SK-N-SH (cell line): ENCODE measurements at regions not wholly inside any gene's neighbourhood (a gene's known extent, or its start where the extent isn't known, plus 50 kb on each side); places are given as distances from the start of the nearest gene placed in this dataset.

Experiments
- ELF1 ChIP-seq: IDR thresholded peaks from 2 replicates; pipeline ENCODE4 v1.4.0; 2012
- EP300 ChIP-seq, 2 experiments: IDR thresholded peaks; 2 replicates each; pipeline versions ENCODE4 v1.4.0 to v1.6.1; 2012; ENCODE audit warnings: borderline replicate concordance in 1 of 2, low read depth in 1 of 2, low read length in 1 of 2
- EZH2phosphoT487 ChIP-seq: fragments of 200-600 bp; sonication (generic); IDR thresholded peaks from 2 replicates; pipeline ENCODE4 v1.6.1; 2017; ENCODE audit warnings: low read depth, mixed run types, mild to moderate bottlenecking, antibody characterized with exemption, moderate library complexity, borderline replicate concordance
- FOXJ3 ChIP-seq: sonication (generic); formaldehyde crosslinking; IDR thresholded peaks from 2 replicates; pipeline ENCODE4 v1.5.1; 2020; ENCODE audit warnings: mild to moderate bottlenecking, missing genetic modification reagents
- FOXM1 ChIP-seq: IDR thresholded peaks from 2 replicates; pipeline ENCODE4 v1.4.0; 2012; ENCODE audit warnings: low read depth, mild to moderate bottlenecking
- GATA2 ChIP-seq: sonication (generic); formaldehyde crosslinking; IDR thresholded peaks from 2 replicates; pipeline ENCODE4 v1.5.0; 2020; ENCODE audit warnings: mild to moderate bottlenecking, missing genetic modification reagents
- JUND ChIP-seq: IDR thresholded peaks from 2 replicates; pipeline ENCODE4 v1.4.0; 2012
- MAX ChIP-seq: IDR thresholded peaks from 2 replicates; pipeline ENCODE4 v1.4.0; 2012; ENCODE audit warnings: low read depth
- NFIC ChIP-seq: IDR thresholded peaks from 2 replicates; pipeline ENCODE4 v1.4.0; 2012; ENCODE audit warnings: borderline replicate concordance
- RCOR1 ChIP-seq: fragments of 150-350 bp; IDR thresholded peaks from 2 replicates; pipeline ENCODE4 v1.6.1; 2017; ENCODE audit warnings: antibody characterized with exemption, low read length
- REST ChIP-seq: IDR thresholded peaks from 2 replicates; pipeline ENCODE4 v1.6.1; 2012; ENCODE audit warnings: mild to moderate bottlenecking, low read depth, low read length, moderate library complexity
- RFX5 ChIP-seq: IDR thresholded peaks from 2 replicates; pipeline ENCODE4 v1.6.1; 2012; ENCODE audit warnings: mild to moderate bottlenecking, improper control_type of control experiment, low read length
- SIN3A ChIP-seq: IDR thresholded peaks from 2 replicates; pipeline ENCODE4 v1.6.1; 2012; ENCODE audit warnings: low read depth, mild to moderate bottlenecking, low read length, moderate library complexity, borderline replicate concordance
- TAF1 ChIP-seq: IDR thresholded peaks from 2 replicates; pipeline ENCODE4 v1.6.1; 2012; ENCODE audit warnings: low read depth, mild to moderate bottlenecking, low read length, moderate library complexity, borderline replicate concordance
- TCF12 ChIP-seq: IDR thresholded peaks from 2 replicates; pipeline ENCODE4 v1.4.0; 2012
- TEAD4 ChIP-seq: IDR thresholded peaks from 2 replicates; pipeline ENCODE4 v1.4.0; 2012; ENCODE audit warnings: mild to moderate bottlenecking, borderline replicate concordance; ENCODE audit not compliant: insufficient read depth
- USF2 ChIP-seq: fragments of 150-350 bp; IDR thresholded peaks from 2 replicates; pipeline ENCODE4 v1.6.1; 2017; ENCODE audit warnings: antibody characterized with exemption, low read length, low read depth, borderline replicate concordance
- TF ChIP-seq, protein P1 (sequence below): IDR thresholded peaks from 2 replicates; pipeline ENCODE4 v1.4.0; 2012; ENCODE audit warnings: low read depth, borderline replicate concordance

GRCh38 chr3:30286007-30286669 is 320.3 kb upstream of the TGFBR2 start (continued):
- TF ChIP-seq, protein P1, sequence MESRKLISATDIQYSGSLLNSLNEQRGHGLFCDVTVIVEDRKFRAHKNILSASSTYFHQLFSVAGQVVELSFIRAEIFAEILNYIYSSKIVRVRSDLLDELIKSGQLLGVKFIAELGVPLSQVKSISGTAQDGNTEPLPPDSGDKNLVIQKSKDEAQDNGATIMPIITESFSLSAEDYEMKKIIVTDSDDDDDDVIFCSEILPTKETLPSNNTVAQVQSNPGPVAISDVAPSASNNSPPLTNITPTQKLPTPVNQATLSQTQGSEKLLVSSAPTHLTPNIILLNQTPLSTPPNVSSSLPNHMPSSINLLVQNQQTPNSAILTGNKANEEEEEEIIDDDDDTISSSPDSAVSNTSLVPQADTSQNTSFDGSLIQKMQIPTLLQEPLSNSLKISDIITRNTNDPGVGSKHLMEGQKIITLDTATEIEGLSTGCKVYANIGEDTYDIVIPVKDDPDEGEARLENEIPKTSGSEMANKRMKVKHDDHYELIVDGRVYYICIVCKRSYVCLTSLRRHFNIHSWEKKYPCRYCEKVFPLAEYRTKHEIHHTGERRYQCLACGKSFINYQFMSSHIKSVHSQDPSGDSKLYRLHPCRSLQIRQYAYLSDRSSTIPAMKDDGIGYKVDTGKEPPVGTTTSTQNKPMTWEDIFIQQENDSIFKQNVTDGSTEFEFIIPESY: no peak
- TF ChIP-seq GATA2 (CRISPR knock-in tag): no peak
- no peak for TF ChIP-seq SIN3A
- TF ChIP-seq JUND: peak; percentile 89
- peak; percentile 79 to 92 for TF ChIP-seq EP300 (IDR thresholded peaks at IDR 0.05; ENCODE audit: borderline replicate concordance in 1 of 2, low read depth in 1 of 2, low read length in 1 of 2)
- TF ChIP-seq TEAD4: peak; percentile 60; the same call in 1 of the 2 replicates
- no peak for TF ChIP-seq USF2
- TF ChIP-seq ELF1: no peak
- TF ChIP-seq RFX5: no peak
- peak; percentile 45; the same call in 1 of the 2 replicates for TF ChIP-seq REST
- TF ChIP-seq FOXJ3 (CRISPR knock-in tag): no peak
- TF ChIP-seq NFIC: peak; percentile 97
- no peak for TF ChIP-seq RCOR1
- TF ChIP-seq TCF12: peak; percentile 98
- no peak for TF ChIP-seq EZH2phosphoT487
- TF ChIP-seq TAF1: no peak
- TF ChIP-seq MAX: peak; percentile 71
- TF ChIP-seq FOXM1: peak; percentile 62; the same call in 1 of the 2 replicates
